Astrocyte (in vitro differentiated cells and primary cell): ENCODE measurements at regions not wholly inside any gene's neighbourhood (a gene's known extent, or its start where the extent isn't known, plus 50 kb on each side); places are given as distances from the start of the nearest gene placed in this dataset.

Experiments
- DNase-seq: peaks from one replicate; pipeline ENCODE4 v3.0.0-alpha.2; 2010; ENCODE audit warnings: low read depth
- FAIRE-seq: peaks from 2 replicates; lab custom pipeline; 2011; peaks lifted over from hg19 to GRCh38; lab: Jason Lieb, UNC
- H2AFZ ChIP-seq: 2 replicates; pipeline ENCODE4 v1.6.0; 2012; ENCODE audit warnings: low read depth, low read length, inconsistent platforms
- H3K27ac ChIP-seq: 2 replicates; pipeline ENCODE4 v1.5.1; 2011; ENCODE audit warnings: low read depth, low read length, inconsistent platforms
- H3K27me3 ChIP-seq: 2 replicates; pipeline ENCODE4 v1.6.0; 2011; ENCODE audit warnings: low read length, inconsistent platforms; ENCODE audit not compliant: insufficient read depth
- H3K36me3 ChIP-seq: 2 replicates; pipeline ENCODE4 v1.5.1; 2011; ENCODE audit warnings: low read length, inconsistent platforms; ENCODE audit not compliant: insufficient read depth
- H3K4me1 ChIP-seq: 2 replicates; pipeline ENCODE4 v1.5.1; 2011; ENCODE audit warnings: low read length, inconsistent platforms; ENCODE audit not compliant: insufficient read depth
- H3K4me2 ChIP-seq: 2 replicates; pipeline ENCODE4 v1.6.0; 2012; ENCODE audit warnings: low read length, inconsistent platforms
- H3K4me3 ChIP-seq: 2 replicates; pipeline ENCODE4 v1.5.1; 2011; ENCODE audit warnings: low read depth, mild to moderate bottlenecking, low read length, inconsistent platforms; ENCODE audit not compliant: insufficient read depth
- H3K79me2 ChIP-seq: 2 replicates; pipeline ENCODE4 v1.6.0; 2012; ENCODE audit warnings: mild to moderate bottlenecking, low read length, inconsistent platforms; ENCODE audit not compliant: insufficient read depth
- H3K9ac ChIP-seq: 2 replicates; pipeline ENCODE4 v1.6.0; 2012; ENCODE audit warnings: mild to moderate bottlenecking, low read length, inconsistent platforms
- H3K9me3 ChIP-seq: 2 replicates; pipeline ENCODE4 v1.5.1; 2012; ENCODE audit warnings: low read depth, mild to moderate bottlenecking, low read length, inconsistent platforms; ENCODE audit not compliant: insufficient read depth
- H4K20me1 ChIP-seq: 2 replicates; pipeline ENCODE4 v1.6.0; 2012; ENCODE audit warnings: low read length, inconsistent platforms; ENCODE audit not compliant: insufficient read depth
- H3K27ac Mint-ChIP-seq: one replicate; pipeline ENCODE4 v1.8.0; 2021; ENCODE audit warnings: mild to moderate bottlenecking, mixed read lengths; ENCODE audit not compliant: unreplicated experiment
- H3K27me3 Mint-ChIP-seq: one replicate; pipeline ENCODE4 v1.8.0; 2021; ENCODE audit warnings: low read depth, mixed read lengths; ENCODE audit not compliant: unreplicated experiment
- H3K36me3 Mint-ChIP-seq: one replicate; pipeline ENCODE4 v1.8.0; 2021; ENCODE audit warnings: low read depth, mixed read lengths; ENCODE audit not compliant: unreplicated experiment
- H3K4me1 Mint-ChIP-seq: one replicate; pipeline ENCODE4 v1.8.0; 2021; ENCODE audit warnings: low read depth, mixed read lengths; ENCODE audit not compliant: unreplicated experiment
- H3K4me3 Mint-ChIP-seq: one replicate; pipeline ENCODE4 v1.8.0; 2021; ENCODE audit warnings: mild to moderate bottlenecking, moderate library complexity, mixed read lengths; ENCODE audit not compliant: unreplicated experiment
- H3K9me3 Mint-ChIP-seq: one replicate; pipeline ENCODE4 v1.8.0; 2021; ENCODE audit warnings: mild to moderate bottlenecking, mixed read lengths; ENCODE audit not compliant: unreplicated experiment
- CTCF ChIP-seq: IDR thresholded peaks from 2 replicates; pipeline ENCODE4 v1.5.1; 2011; ENCODE audit warnings: low read depth, mild to moderate bottlenecking, inconsistent platforms, low read length, moderate library complexity; ENCODE audit not compliant: insufficient read depth
- EZH2 ChIP-seq: IDR thresholded peaks from 2 replicates; pipeline ENCODE4 v1.6.1; 2012; ENCODE audit warnings: mild to moderate bottlenecking, low read length, inconsistent platforms; ENCODE audit not compliant: insufficient read depth

- H3K27me3 Mint-ChIP-seq, result no peaks in the 10 kb centered on the region
- no peaks in the 10 kb centered on the region for H3K4me1 Mint-ChIP-seq
- H3K4me2 ChIP-seq, result no peak overlapping the region
- no peak overlapping the region for H3K27ac Mint-ChIP-seq
- no peak overlapping the region for H3K4me3 Mint-ChIP-seq
- TF ChIP-seq EZH2 (no peak), CTCF (no peak)
- no peaks in the 10 kb centered on the region for H4K20me1 ChIP-seq
- no peaks in the 10 kb centered on the region for H3K27me3 ChIP-seq
- no peaks in the 10 kb centered on the region for H3K79me2 ChIP-seq
- no peaks in the 10 kb centered on the region for H3K36me3 Mint-ChIP-seq
- H3K9me3 ChIP-seq, result no peaks in the 10 kb centered on the region
- H3K9me3 Mint-ChIP-seq, result no peaks in the 10 kb centered on the region
- no peak overlapping the region for H3K27ac ChIP-seq
- no peak overlapping the region for H2AFZ ChIP-seq
- FAIRE-seq (no peak), DNase-seq (no peak)
- no peaks in the 10 kb centered on the region for H3K4me1 ChIP-seq
- H3K9ac ChIP-seq, result no peak overlapping the region
- H3K4me3 ChIP-seq, result no peak overlapping the region
- no peaks in the 10 kb centered on the region for H3K36me3 ChIP-seq
Observed at GRCh38 chr13:103805771-103806170, 739.6 kb upstream of the SLC10A2 start.

GRCh38 chr13:103803349-103803748 is 737.1 kb upstream of the SLC10A2 start:
- H3K9ac ChIP-seq, result no peak overlapping the region
- Mint-ChIP-seq H3K4me3 (no peak overlapping the region), H3K27me3 (no peaks in the 10 kb centered on the region), H3K27ac (no peak overlapping the region), H3K4me1 (no peaks in the 10 kb centered on the region), H3K36me3 (no peaks in the 10 kb centered on the region), H3K9me3 (no peaks in the 10 kb centered on the region)
- no peaks in the 10 kb centered on the region for H3K36me3 ChIP-seq
- no peak for TF ChIP-seq EZH2
- TF ChIP-seq CTCF, result no peak
- no peak overlapping the region for H3K4me3 ChIP-seq
- H3K27ac ChIP-seq, result no peak overlapping the region
- H3K9me3 ChIP-seq, result no peaks in the 10 kb centered on the region
- H3K4me1 ChIP-seq, result no peaks in the 10 kb centered on the region
- no peak for DNase-seq
- H3K79me2 ChIP-seq, result no peaks in the 10 kb centered on the region
- no peaks in the 10 kb centered on the region for H4K20me1 ChIP-seq
- no peak overlapping the region for H2AFZ ChIP-seq
- FAIRE-seq, result no peak
- H3K4me2 ChIP-seq, result no peak overlapping the region
- H3K27me3 ChIP-seq, result no peaks in the 10 kb centered on the region

GRCh38 chr13:103799028-103799427 is 732.8 kb upstream of the SLC10A2 start:
- FAIRE-seq, result no peak
- Mint-ChIP-seq H3K9me3 (no peaks in the 10 kb centered on the region), H3K27me3 (no peaks in the 10 kb centered on the region), H3K27ac (no peak overlapping the region), H3K4me3 (no peak overlapping the region), H3K4me1 (no peaks in the 10 kb centered on the region), H3K36me3 (no peaks in the 10 kb centered on the region)
- TF ChIP-seq CTCF (no peak), EZH2 (no peak)
- Histone ChIP-seq H3K4me1 (no peaks in the 10 kb centered on the region), H3K9ac (no peak overlapping the region), H3K27me3 (no peaks in the 10 kb centered on the region), H2AFZ (no peak overlapping the region), H3K36me3 (no peaks in the 10 kb centered on the region), H3K4me3 (no peak overlapping the region), H3K27ac (no peak overlapping the region), H3K79me2 (no peaks in the 10 kb centered on the region), H4K20me1 (no peaks in the 10 kb centered on the region), H3K9me3 (no peaks in the 10 kb centered on the region), H3K4me2 (no peak overlapping the region)
- DNase-seq, result no peak
